Skeletal muscle tissue (tissue), 3 donors: ENCODE measurements at regions not wholly inside any gene's neighbourhood (a gene's known extent, or its start where the extent isn't known, plus 50 kb on each side); places are given as distances from the start of the nearest gene placed in this dataset.

ENCODE experiments used
- H3K27ac ChIP-seq: one replicate; pipeline ENCODE4 v1.7.0; 2013; ENCODE audit warnings: mild to moderate bottlenecking, low read depth, low read length, inconsistent platforms
- H3K27me3 ChIP-seq, 3 donors: one replicate each; pipeline ENCODE4 v1.7.0; 2013; ENCODE audit warnings: low read length in 3 of 3; ENCODE audit not compliant: control insufficient read depth in 3 of 3, insufficient read depth in 3 of 3
- H3K36me3 ChIP-seq, 3 donors: one replicate each; pipeline ENCODE4 v1.7.0; 2013; ENCODE audit warnings: low read length in 3 of 3; ENCODE audit not compliant: control insufficient read depth in 3 of 3, insufficient read depth in 3 of 3
- H3K4me1 ChIP-seq, 3 donors: one replicate each; pipeline ENCODE4 v1.7.0; 2013; ENCODE audit warnings: low read length in 3 of 3, mild to moderate bottlenecking in 3 of 3; ENCODE audit not compliant: control insufficient read depth in 3 of 3, insufficient read depth in 3 of 3
- H3K4me3 ChIP-seq, 3 donors: one replicate each; pipeline ENCODE4 v1.7.0; 2013; ENCODE audit warnings: low read length in 3 of 3
- H3K9ac ChIP-seq, 3 donors: one replicate each; pipeline ENCODE4 v1.7.0; 2013; ENCODE audit warnings: low read length in 3 of 3, mild to moderate bottlenecking in 3 of 3, moderate library complexity in 2 of 3, low read depth in 1 of 3
- H3K9me3 ChIP-seq, 3 donors: one replicate each; pipeline ENCODE4 v1.7.0; 2013; ENCODE audit warnings: low read length in 3 of 3; ENCODE audit not compliant: control insufficient read depth in 3 of 3
- donor health status: Osteomylitis.

DNA sequence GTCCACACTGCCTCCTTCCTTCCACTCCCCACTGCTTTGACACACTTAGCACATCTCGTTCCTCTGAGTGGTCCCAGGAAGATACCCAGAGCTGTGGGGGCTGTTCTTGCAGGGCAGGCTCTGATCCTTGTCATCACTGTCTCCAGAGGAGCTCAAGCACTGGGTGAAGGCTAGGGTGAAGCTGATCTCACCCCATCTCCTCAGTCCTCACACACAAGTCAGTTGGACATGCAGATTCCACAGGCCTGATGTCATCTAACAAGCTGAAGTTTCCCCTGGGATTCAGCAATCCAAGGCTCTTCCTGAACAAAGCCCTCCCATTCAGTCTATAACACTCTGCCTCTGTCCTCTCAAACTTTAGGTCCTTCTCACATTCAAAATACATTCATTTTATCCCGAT is 90.6 kb upstream of the RAB6C start:
- H3K4me1 ChIP-seq, result no peaks in the 10 kb centered on the region
- no peak overlapping the region for H3K27ac ChIP-seq
- no peak overlapping the region for H3K9ac ChIP-seq
- H3K36me3 ChIP-seq, result no peaks in the 10 kb centered on the region
- peaks cover 3 to 7% (median 7%) of the 10 kb centered on the region in 3 donors for H3K27me3 ChIP-seq
- H3K4me3 ChIP-seq, result no peak overlapping the region
- H3K9me3 ChIP-seq, result no peaks in the 10 kb centered on the region

DNA sequence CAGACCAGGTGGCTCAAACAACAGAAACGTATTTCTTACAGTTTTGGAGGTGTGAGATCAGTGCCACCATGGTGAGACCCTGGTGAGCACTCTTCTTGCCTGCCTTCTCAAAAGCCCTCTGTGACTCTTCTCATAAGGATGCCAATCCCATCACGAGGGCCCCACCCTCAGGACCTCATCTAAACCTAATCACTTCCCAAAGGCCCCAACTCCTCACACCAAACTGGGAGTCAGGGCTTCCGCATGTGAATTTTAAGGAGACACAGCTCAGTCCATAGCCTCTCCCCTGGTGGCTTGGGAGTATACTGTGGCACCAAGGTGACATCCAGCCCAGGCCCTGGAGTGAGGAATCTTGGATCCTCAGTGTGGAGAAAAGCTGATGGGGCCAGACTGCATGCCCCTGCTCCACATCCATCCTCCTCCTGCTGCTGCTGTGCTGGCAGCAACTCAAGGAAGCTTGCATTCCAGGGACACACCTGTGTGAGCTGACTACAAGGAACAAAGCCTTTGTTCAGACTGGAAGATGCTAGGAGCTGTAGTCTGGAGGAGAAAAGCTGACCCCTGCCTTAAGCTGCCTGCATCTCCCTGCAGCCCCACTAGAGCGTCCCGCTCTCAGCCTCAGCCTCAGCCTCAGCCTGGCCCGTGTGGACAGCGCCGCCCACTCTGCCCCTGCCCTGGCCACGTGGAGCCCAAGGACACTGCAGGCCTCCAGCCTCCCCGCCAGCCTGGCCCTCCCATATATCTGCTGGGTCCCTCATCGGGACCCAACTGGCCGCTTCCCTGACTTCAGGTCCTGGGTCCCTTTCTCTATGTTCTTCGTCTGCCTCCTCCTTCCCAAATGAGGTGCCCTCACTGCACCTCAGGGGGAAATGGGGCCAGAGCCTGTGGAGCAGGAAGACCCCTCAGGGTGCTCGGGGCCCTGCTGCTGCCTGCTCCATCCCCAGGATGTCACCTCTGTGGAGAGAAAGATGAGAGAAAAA is 87.8 kb upstream of the RAB6C start:
- no peak overlapping the region for H3K27ac ChIP-seq
- no peak overlapping the region for H3K4me3 ChIP-seq
- H3K9ac ChIP-seq, result no peak overlapping the region
- peaks cover 5 to 21% (median 14%) of the 10 kb centered on the region in 3 donors for H3K27me3 ChIP-seq
- H3K4me1 ChIP-seq, result no peaks in the 10 kb centered on the region
- H3K36me3 ChIP-seq, result no peaks in the 10 kb centered on the region
- H3K9me3 ChIP-seq, result peaks cover 0 to under 1% (median 0%) of the 10 kb centered on the region in 3 donors

GRCh38 chr2:129892360-129892759 is 87.1 kb upstream of the RAB6C start:
- Histone ChIP-seq H3K9me3 (peaks cover 0 to 2% (median 0%) of the 10 kb centered on the region in 3 donors), H3K27me3 (peaks cover 5 to 21% (median 14%) of the 10 kb centered on the region in 3 donors)

DNA sequence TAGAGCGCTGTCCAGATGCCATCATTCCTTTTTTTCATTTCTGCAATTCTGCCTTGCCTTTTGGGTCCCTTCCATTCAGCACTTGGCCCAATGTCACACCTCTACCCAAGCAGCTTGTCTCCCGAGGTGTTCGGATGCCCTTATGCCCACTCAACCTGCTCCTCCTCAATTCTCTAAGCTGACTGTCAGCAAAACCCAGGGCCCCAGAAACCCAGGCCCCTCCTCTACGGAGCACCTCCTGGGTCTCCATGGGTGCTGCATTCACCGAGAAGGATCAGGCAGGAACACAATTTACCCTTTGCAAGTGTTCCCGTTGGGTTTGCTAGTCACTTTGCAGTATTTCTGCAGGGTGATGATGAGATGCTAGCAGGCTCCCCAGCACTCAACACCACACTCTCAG is 86.7 kb upstream of the RAB6C start:
- H3K36me3 ChIP-seq, result no peaks in the 10 kb centered on the region
- no peak overlapping the region for H3K27ac ChIP-seq
- H3K9me3 ChIP-seq, result peaks cover 0 to 2% (median 0%) of the 10 kb centered on the region in 3 donors
- no peak overlapping the region for H3K4me3 ChIP-seq
- H3K27me3 ChIP-seq, result peaks cover 5 to 21% (median 14%) of the 10 kb centered on the region in 3 donors
- H3K4me1 ChIP-seq, result no peaks in the 10 kb centered on the region
- H3K9ac ChIP-seq, result no peak overlapping the region

More at GRCh38 chr2:129892360-129892759, 87.1 kb upstream of the RAB6C start:
- no peaks in the 10 kb centered on the region for H3K36me3 ChIP-seq
- no peak overlapping the region for H3K27ac ChIP-seq
- H3K4me3 ChIP-seq, result no peak overlapping the region
- no peak overlapping the region for H3K9ac ChIP-seq
- no peaks in the 10 kb centered on the region for H3K4me1 ChIP-seq

GRCh38 chr2:129893244-129893643 is 86.2 kb upstream of the RAB6C start:
- no peak overlapping the region for H3K9ac ChIP-seq
- H3K36me3 ChIP-seq, result no peaks in the 10 kb centered on the region
- H3K27me3 ChIP-seq, result peaks cover 5 to 21% (median 14%) of the 10 kb centered on the region in 3 donors
- H3K4me3 ChIP-seq, result no peak overlapping the region
- no peaks in the 10 kb centered on the region for H3K4me1 ChIP-seq
- no peak overlapping the region for H3K27ac ChIP-seq
- peaks cover 0 to 2% (median 0%) of the 10 kb centered on the region in 3 donors for H3K9me3 ChIP-seq

- peaks cover 5 to 21% (median 14%) of the 10 kb centered on the region in 3 donors for H3K27me3 ChIP-seq
- no peak overlapping the region for H3K27ac ChIP-seq
- no peaks in the 10 kb centered on the region for H3K36me3 ChIP-seq
- H3K4me1 ChIP-seq, result no peaks in the 10 kb centered on the region
- no peak overlapping the region for H3K9ac ChIP-seq
- peaks cover 0 to 2% (median 0%) of the 10 kb centered on the region in 3 donors for H3K9me3 ChIP-seq
- H3K4me3 ChIP-seq, result no peak overlapping the region
These were observed 84.8 kb upstream of the RAB6C start for GRCh38 chr2:129894616-129895015.

DNA sequence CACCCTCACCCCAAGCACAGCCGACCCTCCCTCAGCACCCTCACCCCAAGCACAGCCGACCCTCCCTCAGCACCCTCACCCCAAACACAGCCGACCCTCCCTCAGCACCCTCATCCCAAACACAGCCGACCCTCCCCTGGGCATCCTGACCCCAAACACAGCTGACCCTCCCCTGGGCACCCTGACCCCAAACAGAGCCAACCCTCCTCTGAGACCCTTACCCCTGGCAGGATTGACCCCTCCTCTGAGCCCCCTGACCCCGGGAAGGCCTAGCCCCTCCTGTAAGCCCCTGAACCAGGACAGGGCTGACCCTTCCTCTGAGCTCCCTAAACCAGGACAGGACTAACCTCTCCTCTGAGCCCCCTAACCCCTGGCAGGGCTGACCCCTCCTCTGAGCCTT is 84.4 kb upstream of the RAB6C start:
- Histone ChIP-seq H3K4me3 (no peak overlapping the region), H3K9me3 (peaks cover 0 to 2% (median 0%) of the 10 kb centered on the region in 3 donors), H3K36me3 (no peaks in the 10 kb centered on the region), H3K27me3 (peaks cover 5 to 21% (median 14%) of the 10 kb centered on the region in 3 donors), H3K4me1 (no peaks in the 10 kb centered on the region), H3K9ac (no peak overlapping the region), H3K27ac (no peak overlapping the region)

- no peak overlapping the region for H3K9ac ChIP-seq
- peaks cover 0 to 2% (median 0%) of the 10 kb centered on the region in 3 donors for H3K9me3 ChIP-seq
- H3K27ac ChIP-seq, result no peak overlapping the region
- H3K4me3 ChIP-seq, result no peak overlapping the region
- no peaks in the 10 kb centered on the region for H3K4me1 ChIP-seq
- peaks cover 5 to 21% (median 14%) of the 10 kb centered on the region in 3 donors for H3K27me3 ChIP-seq
- no peaks in the 10 kb centered on the region for H3K36me3 ChIP-seq
These were observed 83.9 kb upstream of the RAB6C start for GRCh38 chr2:129895526-129896082.

GRCh38 chr2:129896226-129897100 is 83.0 kb upstream of the RAB6C start:
- Histone ChIP-seq H3K4me1 (no peaks in the 10 kb centered on the region), H3K4me3 (no peak overlapping the region), H3K9me3 (peaks cover 0 to 2% (median 0%) of the 10 kb centered on the region in 3 donors), H3K27ac (no peak overlapping the region), H3K36me3 (no peaks in the 10 kb centered on the region), H3K9ac (no peak overlapping the region), H3K27me3 (peaks cover 4 to 21% (median 14%) of the 10 kb centered on the region in 3 donors)
